Stomach smooth muscle (tissue), 2 donors: ENCODE measurements at regions not wholly inside any gene's neighbourhood (a gene's known extent, or its start where the extent isn't known, plus 50 kb on each side); places are given as distances from the start of the nearest gene placed in this dataset.

Experiments used
- H3K27ac ChIP-seq: one replicate; pipeline ENCODE4 v1.7.0; 2013; ENCODE audit warnings: mild to moderate bottlenecking, low read length, inconsistent platforms
- H3K27me3 ChIP-seq, 2 donors: one replicate each; pipeline ENCODE4 v1.7.0; 2013; ENCODE audit warnings: low read length in 2 of 2; ENCODE audit not compliant: insufficient read depth in 2 of 2, control insufficient read depth in 1 of 2
- H3K36me3 ChIP-seq, 2 donors: one replicate each; pipeline ENCODE4 v1.7.0; 2013; ENCODE audit warnings: low read length in 2 of 2; ENCODE audit not compliant: control insufficient read depth in 2 of 2, insufficient read depth in 2 of 2
- H3K4me1 ChIP-seq: one replicate; pipeline ENCODE4 v1.7.0; 2013; ENCODE audit warnings: low read length; ENCODE audit not compliant: control insufficient read depth, insufficient read depth
- H3K4me3 ChIP-seq, 2 donors: one replicate each; pipeline ENCODE4 v1.7.0; 2013; ENCODE audit warnings: low read length in 2 of 2
- H3K9ac ChIP-seq, 2 donors: one replicate each; pipeline ENCODE4 v1.7.0; 2013; ENCODE audit warnings: low read length in 2 of 2, mild to moderate bottlenecking in 1 of 2
- H3K9me3 ChIP-seq, 2 donors: one replicate each; pipeline ENCODE4 v1.7.0; 2013; ENCODE audit warnings: low read length in 2 of 2; ENCODE audit not compliant: control insufficient read depth in 2 of 2
- donor health status: healthy.
- donor health status: Pancreatic carcinoma.

- H3K36me3 ChIP-seq, result no peaks in the 10 kb centered on the region
- H3K4me3 ChIP-seq, result no peak overlapping the region
- H3K27ac ChIP-seq, result no peak overlapping the region
- no peaks in the 10 kb centered on the region for H3K27me3 ChIP-seq
- H3K4me1 ChIP-seq, result no peaks in the 10 kb centered on the region
- no peaks in the 10 kb centered on the region for H3K9me3 ChIP-seq
- no peak overlapping the region for H3K9ac ChIP-seq
Observed at GRCh38 chr5:114311968-114312367, 49.9 kb upstream of the KCNN2 start.
